ENCODE measurements at regions not wholly inside any gene's neighbourhood (a gene's known extent, or its start where the extent isn't known, plus 50 kb on each side); places are given as distances from the start of the nearest gene placed in this dataset.

DNA sequence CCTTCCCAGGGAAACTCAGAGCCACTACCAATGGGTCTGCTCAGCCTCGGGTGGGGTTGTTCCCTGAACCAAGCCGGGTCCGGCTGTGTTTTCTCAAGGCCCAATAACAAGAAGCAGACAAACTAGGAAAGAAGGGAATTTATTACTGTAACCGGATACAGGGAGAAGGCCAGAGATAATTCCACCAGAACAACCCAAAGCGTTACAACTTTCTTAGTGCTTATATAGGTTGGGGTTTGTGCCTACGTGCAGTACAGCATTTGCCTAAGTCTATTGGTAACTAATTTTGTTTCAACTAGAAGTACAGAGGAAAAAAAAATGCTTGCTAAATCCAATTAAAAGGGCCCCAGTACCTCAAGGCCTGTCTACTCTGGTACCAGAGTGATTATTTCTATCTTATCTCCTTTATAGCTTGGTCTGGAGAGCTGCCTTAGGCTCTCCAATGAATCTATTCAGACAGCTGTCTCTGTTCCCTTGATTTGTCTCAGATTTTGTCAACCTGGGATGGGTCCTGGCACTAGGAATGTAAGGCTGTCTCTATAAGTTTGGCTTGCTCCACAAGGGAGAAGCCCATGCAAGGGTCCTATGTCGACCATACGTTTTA lies 57.3 kb upstream of the CCDC190 start:
- no peak overlapping the region for H3K4me3 ChIP-seq (replicated peaks in 1 of 3)
- no peaks in the 10 kb centered on the region for H3K36me3 ChIP-seq
- peaks cover 0 to 1% of the 10 kb centered on the region in 2 donors for H3K4me1 ChIP-seq
- DNase-seq: no peak
- intact Hi-C loops (cut with DNase I): no loop called here
- H3K27ac ChIP-seq: no peak overlapping the region
- no peaks in the 10 kb centered on the region for H3K27me3 ChIP-seq
- 71 to 78% methylated on average over 8 of the region's 8 CpGs for WGBS, 2 donors
- TF ChIP-seq POLR2A (IDR thresholded peaks at IDR 0.05) (no peak), CTCF (IDR thresholded peaks at IDR 0.05) (no peak)
- no peaks in the 10 kb centered on the region for H3K9me3 ChIP-seq

GRCh38 chr1:162916821-162917613 lies 56.0 kb upstream of the CCDC190 start:
- Histone ChIP-seq H3K36me3 (no peaks in the 10 kb centered on the region), H3K4me1 (no peaks in the 10 kb centered on the region), H3K9me3 (no peaks in the 10 kb centered on the region), H3K4me3 (replicated peaks in 1 of 3) (no peak overlapping the region), H3K27ac (no peak overlapping the region), H3K27me3 (no peaks in the 10 kb centered on the region)
- intact Hi-C loops (cut with DNase I): no loop called here
- WGBS, 2 donors: 87 to 91% methylated on average over 4 to 6 of the region's 6 CpGs
- TF ChIP-seq POLR2A (IDR thresholded peaks at IDR 0.05): no peak
- TF ChIP-seq CTCF (IDR thresholded peaks at IDR 0.05): no peak
- DNase-seq: no peak

DNA sequence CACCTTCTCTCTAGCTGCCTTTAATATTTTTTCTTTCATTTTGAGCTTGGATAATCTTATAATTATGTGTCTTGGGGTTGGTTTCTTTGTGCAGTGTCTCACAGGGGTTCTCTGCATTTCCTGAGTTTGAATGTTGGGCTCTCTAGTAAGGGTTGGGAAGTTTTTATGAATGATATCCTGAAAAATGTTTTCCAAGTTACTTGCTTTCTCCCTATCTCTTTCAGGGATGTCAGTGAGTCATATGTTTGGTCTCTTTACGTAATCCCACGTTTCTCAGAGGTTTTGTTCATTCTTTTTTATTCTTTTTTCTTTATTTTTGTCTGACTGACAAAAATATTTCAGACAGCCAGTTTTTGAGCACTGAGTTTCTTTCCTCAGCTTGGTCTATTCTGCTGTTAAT lies 55.4 kb upstream of the CCDC190 start:
- Histone ChIP-seq H3K27me3 (no peaks in the 10 kb centered on the region), H3K9me3 (no peaks in the 10 kb centered on the region), H3K4me3 (replicated peaks in 1 of 3) (no peak overlapping the region), H3K4me1 (no peaks in the 10 kb centered on the region), H3K36me3 (no peaks in the 10 kb centered on the region), H3K27ac (no peak overlapping the region)
- DNase-seq: no peak
- WGBS, 2 donors: 77% methylated on average over 2 of the region's 2 CpGs
- no peak for TF ChIP-seq POLR2A (IDR thresholded peaks at IDR 0.05)
- intact Hi-C loops (cut with DNase I): no loop called here

DNA sequence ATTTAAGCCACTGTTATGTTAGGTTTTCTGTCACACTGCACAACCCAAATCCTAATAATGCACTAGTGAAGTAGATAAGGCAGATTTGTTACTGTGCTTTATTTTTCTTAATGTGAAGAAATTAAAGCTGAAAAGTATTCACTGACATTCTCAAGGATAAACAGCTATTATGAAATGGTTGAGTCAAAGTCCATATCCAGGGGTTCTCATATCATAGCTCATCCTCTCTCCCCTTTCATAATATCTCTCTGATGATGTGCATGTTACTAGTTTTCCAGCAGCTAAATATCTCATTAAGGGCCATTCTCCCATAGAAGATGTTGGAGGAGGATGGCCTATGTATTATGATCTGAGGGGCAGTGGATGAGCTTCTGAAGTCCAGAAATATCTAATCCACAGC lies 53.6 kb upstream of the CCDC190 start:
- H3K36me3 ChIP-seq: no peaks in the 10 kb centered on the region
- DNase-seq: no peak
- H3K4me3 ChIP-seq (replicated peaks in 1 of 3): no peak overlapping the region
- H3K4me1 ChIP-seq: no peaks in the 10 kb centered on the region
- no peak overlapping the region for H3K27ac ChIP-seq
- TF ChIP-seq POLR2A (IDR thresholded peaks at IDR 0.05): no peak
- no peak for TF ChIP-seq CTCF (IDR thresholded peaks at IDR 0.05)
- no peaks in the 10 kb centered on the region for H3K27me3 ChIP-seq
- intact Hi-C loops (cut with DNase I): no loop called here
- no peaks in the 10 kb centered on the region for H3K9me3 ChIP-seq

DNA sequence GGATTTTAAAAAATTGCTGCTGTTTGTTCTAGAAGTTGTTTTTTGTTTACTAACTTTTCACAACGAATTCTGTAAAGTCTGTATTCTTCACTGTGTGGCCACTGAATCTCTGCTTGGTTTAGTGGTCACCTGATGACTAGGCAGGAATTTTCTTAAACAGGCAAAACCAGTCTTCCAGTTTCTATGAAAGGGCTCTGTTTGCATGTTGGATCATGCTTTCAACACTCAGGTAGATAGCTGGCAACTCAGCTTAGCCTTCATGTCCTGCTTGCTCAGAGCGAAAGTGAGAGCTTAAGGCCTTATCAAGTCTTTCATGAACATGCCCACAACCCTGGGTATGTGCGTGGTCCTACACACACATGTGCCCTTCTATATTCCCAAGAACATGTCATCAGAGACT lies 52.4 kb upstream of the CCDC190 start:
- WGBS, 2 donors: 73 to 87% methylated on average over 3 of the region's 3 CpGs

More for the DNA sequence above, 52.4 kb upstream of the CCDC190 start:
- H3K4me1 ChIP-seq: no peaks in the 10 kb centered on the region
- TF ChIP-seq CTCF (IDR thresholded peaks at IDR 0.05) (no peak), POLR2A (IDR thresholded peaks at IDR 0.05) (no peak)
- H3K9me3 ChIP-seq: no peaks in the 10 kb centered on the region
- intact Hi-C loops (cut with DNase I): no loop called here
- no peak overlapping the region for H3K27ac ChIP-seq
- no peak for DNase-seq
- H3K36me3 ChIP-seq: no peaks in the 10 kb centered on the region
- no peaks in the 10 kb centered on the region for H3K27me3 ChIP-seq
- no peak overlapping the region for H3K4me3 ChIP-seq (replicated peaks in 1 of 3)
